ENCODE measurements at regions not wholly inside any gene's neighbourhood (a gene's known extent, or its start where the extent isn't known, plus 50 kb on each side); places are given as distances from the start of the nearest gene placed in this dataset.

GRCh38 chr3:168338161-168338560 is 242.4 kb upstream of the GOLIM4 start:
- DNase-seq, result no peak
- no peaks in the 10 kb centered on the region for H3K27me3 ChIP-seq
- no peaks in the 10 kb centered on the region for H3K9me3 ChIP-seq
- H3K36me3 ChIP-seq, result no peaks in the 10 kb centered on the region
- H3K4me3 ChIP-seq (replicated peaks in 1 of 3), result no peak overlapping the region
- TF ChIP-seq CTCF (IDR thresholded peaks at IDR 0.05), result no peak
- TF ChIP-seq POLR2A (IDR thresholded peaks at IDR 0.05), result no peak
- no peak overlapping the region for H3K27ac ChIP-seq
- intact Hi-C loops (cut with DNase I), result no loop called here
- 67 to 75% methylated on average over 1 of the region's 1 CpG for WGBS, 2 donors
- H3K4me1 ChIP-seq, result peaks cover 6 to 13% of the 10 kb centered on the region in 2 donors

GRCh38 chr3:168336276-168336675 is 240.6 kb upstream of the GOLIM4 start:
- peaks cover 4% of the 10 kb centered on the region in 2 donors for H3K4me1 ChIP-seq
- H3K4me3 ChIP-seq (replicated peaks in 1 of 3), result no peak overlapping the region
- H3K36me3 ChIP-seq, result no peaks in the 10 kb centered on the region
- 82 to 85% methylated on average over 3 of the region's 3 CpGs for WGBS, 2 donors
- intact Hi-C loops (cut with DNase I), result no loop called here
- DNase-seq, result no peak
- no peaks in the 10 kb centered on the region for H3K9me3 ChIP-seq
- TF ChIP-seq POLR2A (IDR thresholded peaks at IDR 0.05) (no peak), CTCF (IDR thresholded peaks at IDR 0.05) (no peak)
- no peak overlapping the region for H3K27ac ChIP-seq
- no peaks in the 10 kb centered on the region for H3K27me3 ChIP-seq

- TF ChIP-seq POLR2A (IDR thresholded peaks at IDR 0.05) (no peak), CTCF (IDR thresholded peaks at IDR 0.05) (no peak)
- H3K9me3 ChIP-seq, result no peaks in the 10 kb centered on the region
- no peaks in the 10 kb centered on the region for H3K4me1 ChIP-seq
- no peak overlapping the region for H3K27ac ChIP-seq
- no peaks in the 10 kb centered on the region for H3K36me3 ChIP-seq
- DNase-seq, result no peak
- no peak overlapping the region for H3K4me3 ChIP-seq (replicated peaks in 1 of 3)
- H3K27me3 ChIP-seq, result no peaks in the 10 kb centered on the region
- intact Hi-C loops (cut with DNase I), result no loop called here
These were observed 237.7 kb upstream of the GOLIM4 start for GRCh38 chr3:168333410-168333935.

GRCh38 chr3:168331756-168332155 is 236.0 kb upstream of the GOLIM4 start:
- TF ChIP-seq CTCF (IDR thresholded peaks at IDR 0.05) (no peak), POLR2A (IDR thresholded peaks at IDR 0.05) (no peak)
- H3K4me1 ChIP-seq, result no peaks in the 10 kb centered on the region
- intact Hi-C loops (cut with DNase I), result no loop called here

GRCh38 chr3:168330983-168331382 is 235.3 kb upstream of the GOLIM4 start:
- 79% methylated on average over 3 of the region's 3 CpGs for WGBS, 2 donors

More at GRCh38 chr3:168331756-168332155, 236.0 kb upstream of the GOLIM4 start:
- DNase-seq, result no peak
- Histone ChIP-seq H3K27ac (no peak overlapping the region), H3K4me3 (replicated peaks in 1 of 3) (no peak overlapping the region), H3K9me3 (no peaks in the 10 kb centered on the region), H3K27me3 (no peaks in the 10 kb centered on the region), H3K36me3 (no peaks in the 10 kb centered on the region)
- WGBS, 2 donors, result 66 to 69% methylated on average over 3 of the region's 3 CpGs

More at GRCh38 chr3:168330983-168331382, 235.3 kb upstream of the GOLIM4 start:
- H3K4me3 ChIP-seq (replicated peaks in 1 of 3), result no peak overlapping the region
- intact Hi-C loops (cut with DNase I), result no loop called here
- no peak overlapping the region for H3K27ac ChIP-seq
- H3K27me3 ChIP-seq, result no peaks in the 10 kb centered on the region
- no peaks in the 10 kb centered on the region for H3K9me3 ChIP-seq
- no peaks in the 10 kb centered on the region for H3K36me3 ChIP-seq
- DNase-seq, result no peak
- no peak for TF ChIP-seq CTCF (IDR thresholded peaks at IDR 0.05)
- TF ChIP-seq POLR2A (IDR thresholded peaks at IDR 0.05), result no peak
- no peaks in the 10 kb centered on the region for H3K4me1 ChIP-seq

Data from thyroid gland (tissue), 4 donors.